Fibroblast of lung (primary cell): ENCODE measurements at regions not wholly inside any gene's neighbourhood (a gene's known extent, or its start where the extent isn't known, plus 50 kb on each side); places are given as distances from the start of the nearest gene placed in this dataset.

ENCODE experiments used
- DNase-seq, 2 donors: peaks; one replicate each; pipeline versions ENCODE4 v3.0.0 to v3.0.0-alpha.2; 2010; ENCODE audit warnings: low read depth in 2 of 2
- H2AFZ ChIP-seq: 2 replicates; pipeline ENCODE4 v1.5.1; 2012; ENCODE audit warnings: low read length, control low read depth, inconsistent platforms
- H3K27ac ChIP-seq: 2 replicates; pipeline ENCODE4 v1.5.1; 2011; ENCODE audit warnings: low read length, control low read depth; ENCODE audit not compliant: insufficient read depth
- H3K27me3 ChIP-seq: 2 replicates; pipeline ENCODE4 v1.5.1; 2011; ENCODE audit warnings: mild to moderate bottlenecking, low read length; ENCODE audit not compliant: control insufficient read depth, insufficient read depth
- H3K36me3 ChIP-seq: 2 replicates; pipeline ENCODE4 v1.5.1; 2011; ENCODE audit warnings: low read length; ENCODE audit not compliant: control insufficient read depth, insufficient read depth
- H3K4me1 ChIP-seq: 2 replicates; pipeline ENCODE4 v1.5.1; 2011; ENCODE audit warnings: low read length; ENCODE audit not compliant: control insufficient read depth, insufficient read depth; ENCODE audit errors: extremely low read depth
- H3K4me2 ChIP-seq: 2 replicates; pipeline ENCODE4 v1.5.1; 2011; ENCODE audit warnings: low read length, control low read depth; ENCODE audit not compliant: insufficient read depth; ENCODE audit errors: extremely low read depth
- H3K4me3 ChIP-seq, 4 experiments: fragments of 200-600 bp in 1 of 4; sonication (generic) in 1 of 4; replicated peaks in 1 of 4; 2 replicates each; pipeline ENCODE4 v1.5.1; 2011 to 2016; ENCODE audit warnings: low read length in 4 of 4, low read depth in 3 of 4, mild to moderate bottlenecking in 3 of 4, control low read depth in 2 of 4, inconsistent platforms in 1 of 4, mixed read lengths in 1 of 4; ENCODE audit not compliant: insufficient read depth in 1 of 4; ENCODE audit errors: control extremely low read depth in 1 of 4
- H3K79me2 ChIP-seq: 2 replicates; pipeline ENCODE4 v1.5.1; 2012; ENCODE audit warnings: mild to moderate bottlenecking, low read length, inconsistent platforms; ENCODE audit not compliant: control insufficient read depth, insufficient read depth
- H3K9ac ChIP-seq: 2 replicates; pipeline ENCODE4 v1.5.1; 2011; ENCODE audit warnings: mild to moderate bottlenecking, low read length, control low read depth; ENCODE audit not compliant: insufficient read depth
- H3K9me3 ChIP-seq: 2 replicates; pipeline ENCODE4 v1.5.1; 2012; ENCODE audit warnings: low read depth, low read length; ENCODE audit not compliant: control insufficient read depth, insufficient read depth
- H4K20me1 ChIP-seq: 2 replicates; pipeline ENCODE4 v1.5.1; 2011; ENCODE audit warnings: low read length; ENCODE audit not compliant: control insufficient read depth, insufficient read depth; ENCODE audit errors: extremely low read depth
- CTCF ChIP-seq, 2 donors: IDR thresholded peaks in 1 of 2; conservative IDR thresholded peaks in 1 of 2; 1 replicate in 1 of 2; 2 replicates in 1 of 2; pipeline ENCODE4 v1.5.1; 2011 to 2012; ENCODE audit warnings: low read length in 2 of 2, control low read depth in 1 of 2, inconsistent platforms in 1 of 2, low read depth in 1 of 2, mild to moderate bottlenecking in 1 of 2
- EZH2 ChIP-seq: IDR thresholded peaks from 2 replicates; pipeline ENCODE4 v1.5.1; 2012; ENCODE audit warnings: low read length, control low read depth, mild to moderate bottlenecking; ENCODE audit errors: missing control alignments

DNA sequence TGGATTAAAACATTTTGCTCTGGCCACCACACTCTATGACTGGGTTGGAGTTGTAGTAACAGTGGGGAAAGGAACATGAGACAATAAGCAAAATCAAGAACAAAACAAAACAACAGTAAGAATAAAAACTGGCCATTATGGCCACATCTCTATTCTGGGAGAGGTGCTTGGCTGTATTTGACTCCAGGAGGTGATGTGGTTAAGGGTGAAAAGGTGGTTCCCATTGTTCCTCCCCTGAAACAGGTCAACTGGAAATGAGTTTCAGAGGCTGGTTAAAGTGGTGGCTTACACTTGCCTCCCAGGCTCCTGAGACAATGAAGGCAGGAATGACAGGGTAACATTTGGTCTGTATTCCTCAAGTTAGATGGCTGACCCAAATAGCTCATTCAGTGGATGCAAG, 67.3 kb upstream of the FANCL start:
- H3K27me3 ChIP-seq: no peaks in the 10 kb centered on the region

DNA sequence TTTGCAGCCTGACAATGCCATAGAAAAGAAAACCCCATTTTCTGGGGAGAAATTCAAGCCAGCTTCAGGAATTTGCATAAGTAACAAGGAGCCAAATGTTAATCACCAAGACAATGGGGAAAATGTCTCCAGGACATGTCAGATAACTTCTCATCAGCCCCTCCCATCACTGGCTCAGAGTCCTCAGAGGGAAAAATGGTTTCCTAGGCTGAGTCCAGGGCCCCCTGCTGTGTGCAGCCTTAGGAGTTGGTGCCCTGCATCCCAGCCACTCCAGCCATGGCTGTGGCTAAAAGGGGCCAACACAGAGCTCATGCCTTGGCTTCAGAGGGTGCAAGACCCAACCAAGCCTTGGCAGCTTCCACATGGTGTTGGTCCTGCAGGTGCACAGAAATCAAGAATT, 63.7 kb upstream of the FANCL start:
- Histone ChIP-seq H3K27ac (no peak overlapping the region), H3K79me2 (no peaks in the 10 kb centered on the region), H3K4me2 (no peak overlapping the region), H3K9ac (no peak overlapping the region), H3K4me1 (no peaks in the 10 kb centered on the region), H3K4me3 (no peak overlapping the region), H3K9me3 (no peaks in the 10 kb centered on the region), H4K20me1 (no peaks in the 10 kb centered on the region), H3K27me3 (no peaks in the 10 kb centered on the region), H3K36me3 (no peaks in the 10 kb centered on the region), H2AFZ (no peak overlapping the region)
- DNase-seq: no peak
- TF ChIP-seq EZH2 (no peak), CTCF (conservative IDR thresholded peaks at IDR 0.05 in 1 of 2, IDR thresholded peaks at IDR 0.05 in 1 of 2; ENCODE audit: low read depth in 1 of 2, low read length in 2 of 2) (no peak)

More for the DNA sequence above, 67.3 kb upstream of the FANCL start:
- TF ChIP-seq CTCF (conservative IDR thresholded peaks at IDR 0.05 in 1 of 2, IDR thresholded peaks at IDR 0.05 in 1 of 2; ENCODE audit: low read depth in 1 of 2, low read length in 2 of 2) (no peak), EZH2 (no peak)
- Histone ChIP-seq H3K9ac (no peak overlapping the region), H4K20me1 (no peaks in the 10 kb centered on the region), H3K4me2 (no peak overlapping the region), H3K4me1 (no peaks in the 10 kb centered on the region), H2AFZ (no peak overlapping the region), H3K79me2 (no peaks in the 10 kb centered on the region), H3K36me3 (no peaks in the 10 kb centered on the region), H3K4me3 (no peak overlapping the region), H3K27ac (no peak overlapping the region), H3K9me3 (no peaks in the 10 kb centered on the region)
- DNase-seq: no peak

GRCh38 chr2:58299123-58299522, 58.0 kb upstream of the FANCL start:
- H3K9me3 ChIP-seq: no peaks in the 10 kb centered on the region
- TF ChIP-seq EZH2: no peak
- TF ChIP-seq CTCF (conservative IDR thresholded peaks at IDR 0.05 in 1 of 2, IDR thresholded peaks at IDR 0.05 in 1 of 2; ENCODE audit: low read depth in 1 of 2, low read length in 2 of 2): no peak
- H3K27ac ChIP-seq: no peak overlapping the region
- no peaks in the 10 kb centered on the region for H3K36me3 ChIP-seq
- no peaks in the 10 kb centered on the region for H4K20me1 ChIP-seq
- no peak for DNase-seq
- H3K4me2 ChIP-seq: no peak overlapping the region
- no peak overlapping the region for H3K9ac ChIP-seq
- H3K79me2 ChIP-seq: no peaks in the 10 kb centered on the region
- H2AFZ ChIP-seq: no peak overlapping the region
- H3K4me1 ChIP-seq: no peaks in the 10 kb centered on the region
- no peak overlapping the region for H3K4me3 ChIP-seq
- no peaks in the 10 kb centered on the region for H3K27me3 ChIP-seq
